Astrocyte of the spinal cord (primary cell): ENCODE measurements at regions not wholly inside any gene's neighbourhood (a gene's known extent, or its start where the extent isn't known, plus 50 kb on each side); places are given as distances from the start of the nearest gene placed in this dataset.
"Not testable (repeated sequence)": the region's sequence is repeated elsewhere in the genome, so short reads cannot be mapped to it uniquely, and the experiment has no call there.

Source experiments
- DNase-seq: peaks from one replicate; pipeline ENCODE4 v3.0.0; 2011; ENCODE audit warnings: low read depth, low spot score
- H3K4me3 ChIP-seq: 2 replicates; pipeline ENCODE4 v1.5.1; 2011; ENCODE audit warnings: low read depth, mild to moderate bottlenecking, low read length, moderate library complexity
- CTCF ChIP-seq: IDR thresholded peaks from 2 replicates; pipeline ENCODE4 v1.5.1; 2012; ENCODE audit warnings: low read depth, mild to moderate bottlenecking, low read length, inconsistent platforms
- in situ Hi-C: cut with HindIII; loops from 2 replicates; pipeline ENCODE4 v1.10.0; 2017; ENCODE audit warnings: low sequenced_read_pairs

GRCh38 chr10:123357421-123357930 is 203.3 kb downstream of the BUB3 start:
- TF ChIP-seq CTCF: no peak
- in situ Hi-C loops: no loop called here
- no peak for DNase-seq
- H3K4me3 ChIP-seq: no peak overlapping the region

- in situ Hi-C loops: no loop called here
- no peak overlapping the region for H3K4me3 ChIP-seq
- no peak for TF ChIP-seq CTCF
- DNase-seq: no peak
Measured at GRCh38 chr10:123359539-123359938, 205.3 kb downstream of the BUB3 start.

- DNase-seq: no peak
- no peak for TF ChIP-seq CTCF
- H3K4me3 ChIP-seq: no peak overlapping the region
- in situ Hi-C loops: no loop called here
Measured at GRCh38 chr10:123361832-123362231, 207.6 kb downstream of the BUB3 start.

GRCh38 chr10:123367195-123367594 is 213.0 kb downstream of the BUB3 start:
- in situ Hi-C loops: no loop called here
- no peak for TF ChIP-seq CTCF
- DNase-seq: no peak
- no peak overlapping the region for H3K4me3 ChIP-seq

GRCh38 chr10:123371626-123372025 is 217.4 kb downstream of the BUB3 start:
- not testable (repeated sequence) for H3K4me3 ChIP-seq

GRCh38 chr10:123373591-123373990 is 219.4 kb downstream of the BUB3 start:
- TF ChIP-seq CTCF: no peak
- H3K4me3 ChIP-seq: no peak overlapping the region
- in situ Hi-C loops: no loop called here
- DNase-seq: no peak

More at GRCh38 chr10:123371626-123372025, 217.4 kb downstream of the BUB3 start:
- DNase-seq, in situ Hi-C loops: not testable (repeated sequence)

- no peak for DNase-seq
- H3K4me3 ChIP-seq: no peak overlapping the region
- in situ Hi-C loops: no loop called here
- no peak for TF ChIP-seq CTCF
Measured at GRCh38 chr10:123375097-123375496, 220.9 kb downstream of the BUB3 start.
